Fibroblast of the conjunctiva (primary cell): ENCODE measurements at regions not wholly inside any gene's neighbourhood (a gene's known extent, or its start where the extent isn't known, plus 50 kb on each side); places are given as distances from the start of the nearest gene placed in this dataset.

Experiments used
- DNase-seq: peaks from one replicate; pipeline ENCODE4 v3.0.0-alpha.2; 2010; ENCODE audit warnings: low read depth

GRCh38 chr20:25135031-25135430, 53.1 kb upstream of the VSX1 start:
- DNase-seq: no peak

- DNase-seq: no peak
Measured at GRCh38 chr20:25136056-25136455, 54.1 kb upstream of the VSX1 start.

GRCh38 chr20:25136643-25137559, 55.0 kb upstream of the VSX1 start:
- peak; percentile 92 for DNase-seq

DNA sequence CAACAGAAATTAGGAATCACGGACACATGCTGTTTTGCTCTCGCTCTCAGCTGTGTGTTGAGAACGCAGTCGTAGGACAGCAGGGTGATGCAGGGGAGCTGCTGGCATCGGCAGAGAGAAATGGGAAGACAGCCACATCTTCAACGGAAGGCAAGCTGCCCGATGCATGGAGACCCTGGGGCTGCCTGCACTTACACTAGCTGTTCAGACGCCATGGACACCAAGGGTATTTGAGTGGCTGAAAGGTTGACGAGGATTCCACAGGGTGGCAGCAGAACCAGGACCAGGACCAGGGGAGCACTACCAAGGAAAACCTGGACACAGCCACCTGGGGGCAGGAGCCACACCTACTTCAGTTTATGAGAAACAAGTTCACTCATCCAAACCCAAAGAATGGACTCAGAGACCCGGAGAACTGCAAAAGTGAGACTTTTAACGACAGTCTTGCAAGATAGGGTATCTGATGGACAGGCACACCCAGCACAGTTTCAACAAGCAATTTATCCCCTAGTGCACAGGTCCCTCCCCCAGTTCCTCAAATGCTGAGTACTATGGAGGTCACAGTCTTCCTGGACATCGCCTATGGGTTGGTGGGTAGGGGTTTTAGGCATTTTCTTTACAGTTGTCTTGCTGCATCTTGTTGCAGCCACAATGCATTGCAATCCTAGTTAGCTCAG, 56.3 kb upstream of the ENTPD6 start:
- DNase-seq: no peak

DNA sequence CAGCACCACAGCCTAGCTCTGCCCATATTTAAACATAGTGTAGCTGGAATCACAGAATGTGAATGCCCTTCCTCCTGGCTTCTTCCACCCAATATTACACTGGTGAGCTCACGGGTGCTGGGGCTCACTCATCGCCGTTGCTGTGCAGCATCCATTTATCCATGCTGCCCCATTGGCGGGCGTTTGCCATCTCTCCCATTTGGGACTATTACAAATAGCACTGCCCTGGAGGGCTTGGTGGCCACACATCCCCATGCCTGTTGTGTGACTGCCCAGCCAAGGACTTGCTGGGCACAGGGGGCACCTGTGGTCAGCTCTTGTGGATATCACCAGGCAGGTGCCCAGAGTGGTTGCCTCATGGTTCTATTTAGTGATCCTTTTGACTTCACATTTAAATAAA, 54.5 kb upstream of the ENTPD6 start:
- no peak for DNase-seq

GRCh38 chr20:25142435-25142834, 53.1 kb upstream of the ENTPD6 start:
- DNase-seq: no peak

- DNase-seq: no peak
Measured at GRCh38 chr20:25145131-25145530, 50.4 kb upstream of the ENTPD6 start.
